Osteocyte (in vitro differentiated cells): ENCODE measurements at regions not wholly inside any gene's neighbourhood (a gene's known extent, or its start where the extent isn't known, plus 50 kb on each side); places are given as distances from the start of the nearest gene placed in this dataset.

Source experiments
- DNase-seq: peaks from one replicate; pipeline ENCODE4 v3.0.0; 2021; ENCODE audit warnings: mixed read lengths; ENCODE audit not compliant: unreplicated experiment; ENCODE audit errors: extremely low spot score
- H3K27ac Mint-ChIP-seq: one replicate; pipeline ENCODE4 v1.8.0; 2021; ENCODE audit warnings: mild to moderate bottlenecking, mixed read lengths; ENCODE audit not compliant: unreplicated experiment
- H3K27me3 Mint-ChIP-seq: one replicate; pipeline ENCODE4 v1.8.0; 2021; ENCODE audit warnings: mixed read lengths; ENCODE audit not compliant: unreplicated experiment
- H3K36me3 Mint-ChIP-seq: one replicate; pipeline ENCODE4 v1.8.0; 2021; ENCODE audit warnings: mixed read lengths; ENCODE audit not compliant: unreplicated experiment
- H3K4me1 Mint-ChIP-seq: one replicate; pipeline ENCODE4 v1.8.0; 2021; ENCODE audit warnings: mixed read lengths; ENCODE audit not compliant: unreplicated experiment
- H3K4me3 Mint-ChIP-seq: one replicate; pipeline ENCODE4 v1.8.0; 2021; ENCODE audit warnings: mild to moderate bottlenecking, moderate library complexity, mixed read lengths; ENCODE audit not compliant: unreplicated experiment
- H3K9me3 Mint-ChIP-seq: one replicate; pipeline ENCODE4 v1.8.0; 2021; ENCODE audit warnings: mixed read lengths; ENCODE audit not compliant: unreplicated experiment
- CTCF ChIP-seq: fragments of 200-600 bp; sonication (generic); IDR thresholded peaks from 2 replicates; pipeline ENCODE4 v1.5.0; 2021; ENCODE audit warnings: antibody characterized with exemption, mild to moderate bottlenecking, moderate library complexity

DNA sequence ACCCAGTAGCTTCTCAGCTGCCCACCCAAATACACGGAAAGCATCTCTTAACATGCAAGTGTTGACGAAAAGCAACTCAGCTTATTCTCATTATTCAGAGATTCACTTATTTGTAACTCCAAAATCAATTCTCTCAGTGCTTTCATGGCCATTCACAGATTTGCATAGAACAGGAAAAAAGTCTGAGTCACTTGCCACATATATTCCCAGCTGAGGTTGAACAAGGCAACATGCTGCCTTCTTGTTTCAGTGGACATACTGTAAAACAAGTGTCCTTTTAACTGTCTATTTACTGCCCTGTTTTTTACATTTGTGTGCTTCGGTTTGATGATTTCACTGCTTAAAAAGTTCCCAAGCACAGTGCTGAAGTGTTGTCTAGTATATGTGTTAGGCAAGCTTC is 273.0 kb downstream of the LTN1 start:
- no peak for TF ChIP-seq CTCF
- DNase-seq = no peak
- Mint-ChIP-seq H3K4me3 (no peak overlapping the region), H3K27ac (no peak overlapping the region), H3K36me3 (no peaks in the 10 kb centered on the region), H3K9me3 (peaks cover 11% of the 10 kb centered on the region), H3K27me3 (no peaks in the 10 kb centered on the region), H3K4me1 (peaks cover 9% of the 10 kb centered on the region)

DNA sequence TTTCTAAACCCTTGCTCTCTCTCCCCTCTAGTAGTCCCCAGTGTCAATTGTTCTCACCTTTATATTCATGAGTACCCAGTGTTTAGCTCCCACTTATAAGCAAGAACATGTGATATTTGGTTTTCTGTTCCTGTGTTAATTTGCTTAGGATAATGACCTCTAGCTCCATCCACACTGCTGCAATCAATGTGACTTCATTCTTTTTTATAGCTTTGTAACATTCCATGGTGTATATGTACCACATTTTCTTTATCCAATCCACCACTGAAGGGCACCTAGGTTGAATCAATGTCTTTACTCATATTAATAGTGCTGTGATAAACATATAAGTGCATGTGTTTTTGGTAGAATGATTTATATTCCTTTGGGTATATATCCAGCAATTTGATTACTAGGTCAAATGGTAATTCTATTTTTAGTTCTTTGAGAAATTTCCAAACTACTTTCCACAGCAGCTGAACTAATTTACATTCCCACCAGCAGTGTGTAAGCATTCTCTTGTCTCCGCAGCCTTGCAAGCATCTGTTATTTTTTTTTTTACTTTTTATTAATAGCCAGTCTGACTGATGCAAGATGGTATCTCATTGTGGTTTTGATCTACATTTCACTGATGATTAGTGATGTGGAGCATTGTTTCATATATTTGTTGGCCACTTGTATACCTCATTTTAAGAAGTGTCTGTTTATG is 277.8 kb downstream of the LTN1 start:
- no peak for DNase-seq
- peaks cover 11% of the 10 kb centered on the region for H3K9me3 Mint-ChIP-seq
- no peaks in the 10 kb centered on the region for H3K36me3 Mint-ChIP-seq
- TF ChIP-seq CTCF = no peak
- H3K27me3 Mint-ChIP-seq = no peaks in the 10 kb centered on the region
- peak overlapping the region; percentile 3 for H3K27ac Mint-ChIP-seq
- H3K4me3 Mint-ChIP-seq = no peak overlapping the region
- H3K4me1 Mint-ChIP-seq = peaks cover 11% of the 10 kb centered on the region

GRCh38 chr21:28712411-28712810 is 280.3 kb downstream of the LTN1 start:
- H3K27ac Mint-ChIP-seq = no peak overlapping the region
- TF ChIP-seq CTCF = no peak
- no peak overlapping the region for H3K4me3 Mint-ChIP-seq
- H3K27me3 Mint-ChIP-seq = no peaks in the 10 kb centered on the region
- peaks cover 4% of the 10 kb centered on the region for H3K9me3 Mint-ChIP-seq
- no peak for DNase-seq
- H3K4me1 Mint-ChIP-seq = peaks cover 11% of the 10 kb centered on the region
- no peaks in the 10 kb centered on the region for H3K36me3 Mint-ChIP-seq

GRCh38 chr21:28705616-28706015 is 287.1 kb downstream of the LTN1 start:
- Mint-ChIP-seq H3K27me3 (no peaks in the 10 kb centered on the region), H3K9me3 (peaks cover 10% of the 10 kb centered on the region), H3K36me3 (no peaks in the 10 kb centered on the region), H3K4me3 (no peak overlapping the region), H3K4me1 (peaks cover 6% of the 10 kb centered on the region), H3K27ac (no peak overlapping the region)
- no peak for TF ChIP-seq CTCF
- no peak for DNase-seq

DNA sequence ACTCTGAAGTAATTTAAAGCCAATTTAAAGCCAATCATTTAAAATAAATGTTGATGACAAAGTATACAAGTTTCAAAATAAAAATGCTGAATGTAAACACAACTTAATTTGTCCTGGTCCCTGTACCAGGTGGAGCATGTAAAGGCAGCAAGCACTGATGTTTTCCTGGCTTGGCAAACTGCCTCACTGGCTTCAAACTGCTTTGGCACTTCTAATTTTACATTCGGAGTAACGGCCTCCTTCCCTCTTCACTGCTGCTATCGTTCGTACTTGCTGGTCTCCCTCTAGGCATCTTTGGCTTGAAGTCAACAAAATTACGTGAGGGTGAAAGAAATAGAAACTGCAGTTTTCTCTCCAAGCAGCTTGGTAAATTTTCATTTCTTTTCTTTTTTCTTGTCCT is 287.9 kb downstream of the LTN1 start:
- Mint-ChIP-seq H3K4me1 (peaks cover 6% of the 10 kb centered on the region), H3K36me3 (no peaks in the 10 kb centered on the region), H3K4me3 (no peak overlapping the region), H3K27ac (no peak overlapping the region), H3K9me3 (peaks cover 10% of the 10 kb centered on the region), H3K27me3 (no peaks in the 10 kb centered on the region)
- no peak for TF ChIP-seq CTCF
- DNase-seq = no peak
